ENCODE measurements at regions not wholly inside any gene's neighbourhood (a gene's known extent, or its start where the extent isn't known, plus 50 kb on each side); places are given as distances from the start of the nearest gene placed in this dataset.

- no peak for DNase-seq
Measured at GRCh38 chr22:34055525-34056200, 135.4 kb upstream of the LARGE1 start.

GRCh38 chr22:34057726-34058125 is 137.4 kb upstream of the LARGE1 start:
- DNase-seq, result no peak

- DNase-seq, result no peak
Measured at GRCh38 chr22:34064696-34065095, 144.4 kb upstream of the LARGE1 start.

GRCh38 chr22:34067031-34067430 is 146.8 kb upstream of the LARGE1 start:
- DNase-seq, result no peak

DNA sequence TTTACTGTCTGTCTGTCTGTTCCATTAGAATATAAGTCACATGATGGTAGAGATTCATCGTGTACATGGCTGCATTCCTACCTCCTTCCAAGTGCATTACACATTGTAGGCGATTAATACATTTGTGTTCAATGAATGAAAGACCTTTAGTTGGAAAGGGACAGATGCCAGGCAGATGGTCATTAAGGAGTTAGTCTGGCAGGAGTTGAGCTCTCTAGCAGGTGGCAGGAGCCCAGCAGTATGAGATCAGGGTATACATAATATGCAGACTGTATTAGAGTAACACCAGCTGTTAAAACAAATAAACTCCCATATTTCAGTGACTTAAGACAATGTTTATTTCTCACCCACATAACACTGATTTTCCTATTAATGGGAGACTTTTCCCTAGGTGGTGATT is 147.7 kb upstream of the LARGE1 start:
- DNase-seq, result no peak

GRCh38 chr22:34070051-34070450 is 149.8 kb upstream of the LARGE1 start:
- no peak for DNase-seq

DNA sequence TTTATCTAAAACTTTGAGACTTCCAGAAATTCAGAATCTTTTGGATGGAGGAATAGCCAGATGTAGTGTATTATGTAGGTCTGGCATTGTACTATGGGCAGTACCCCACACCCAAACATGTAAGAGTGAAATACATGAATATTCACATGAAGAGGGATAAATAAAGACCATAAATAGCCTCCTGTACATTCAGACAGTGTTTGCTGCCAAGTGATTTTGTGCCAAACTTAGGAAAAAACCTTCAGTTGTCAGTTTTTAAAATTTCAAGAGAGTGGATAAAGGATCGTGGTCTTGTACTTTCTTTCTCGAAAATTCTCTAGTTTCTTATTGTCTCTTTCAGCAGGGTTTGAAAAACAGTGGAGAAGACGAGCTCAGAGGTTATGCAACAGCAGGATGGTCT is 150.3 kb upstream of the LARGE1 start:
- no peak for DNase-seq

DNA sequence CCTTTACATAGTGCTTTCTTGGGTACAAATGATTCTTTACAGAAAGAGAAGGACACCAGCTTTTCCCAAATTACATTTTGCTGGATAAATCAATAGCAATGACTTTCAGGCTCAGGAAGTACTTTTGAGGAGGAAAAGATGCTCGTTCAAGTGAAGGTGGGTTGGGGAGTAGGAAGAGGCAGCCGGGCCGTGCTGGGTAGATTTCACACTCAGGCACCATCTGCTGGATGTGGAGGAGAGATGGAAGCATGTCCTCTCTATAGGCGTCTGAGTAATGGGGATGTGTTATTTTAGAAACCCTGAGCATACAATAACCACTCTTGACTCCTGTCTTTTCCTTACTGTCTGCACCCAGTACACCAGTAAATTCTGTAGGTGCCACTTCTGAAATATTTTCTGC is 152.3 kb upstream of the LARGE1 start:
- no peak for DNase-seq

GRCh38 chr22:34080433-34080832 is 160.2 kb upstream of the LARGE1 start:
- no peak for DNase-seq

GRCh38 chr22:34096770-34097169 is 176.5 kb upstream of the LARGE1 start:
- no peak for DNase-seq

DNA sequence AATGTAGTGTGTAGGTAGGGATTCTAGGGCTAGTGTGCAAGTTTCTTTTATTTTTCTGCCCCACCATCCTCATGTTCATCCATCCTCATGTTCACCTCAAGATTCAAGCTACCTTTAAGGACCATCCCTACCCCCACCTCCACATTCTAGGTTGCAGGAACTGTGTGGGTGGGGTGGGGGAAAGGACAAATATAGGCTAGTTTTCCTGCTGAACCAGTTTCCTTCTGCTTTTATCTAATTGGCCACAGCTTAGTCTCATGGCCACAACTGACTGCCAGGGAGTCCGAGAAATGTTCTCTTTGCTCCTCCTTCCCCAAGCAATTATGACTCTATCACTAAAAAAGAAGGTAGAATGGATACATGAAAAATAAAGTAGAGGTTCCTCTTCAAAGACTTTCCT is 179.0 kb upstream of the LARGE1 start:
- DNase-seq, result no peak

DNA sequence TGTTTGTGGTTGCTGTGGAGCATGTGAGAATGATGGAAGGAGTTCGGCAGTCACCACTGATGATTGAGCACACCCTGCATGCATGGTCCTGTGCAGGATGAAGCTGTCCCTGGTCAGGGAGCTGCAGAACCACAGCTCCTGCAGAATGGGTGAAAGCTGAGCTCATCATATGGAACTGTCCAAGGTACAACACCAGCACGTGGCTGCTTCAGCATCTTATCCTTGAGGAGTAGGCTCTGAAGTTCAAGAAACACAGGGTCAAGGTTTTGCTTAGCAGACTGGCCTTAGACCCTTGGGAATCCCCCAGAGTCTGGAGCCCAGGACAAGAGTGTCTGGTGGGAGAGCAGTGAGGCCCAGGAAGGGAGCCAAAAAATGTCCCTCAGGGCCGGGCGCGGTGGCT is 182.4 kb upstream of the LARGE1 start:
- no peak for DNase-seq

DNA sequence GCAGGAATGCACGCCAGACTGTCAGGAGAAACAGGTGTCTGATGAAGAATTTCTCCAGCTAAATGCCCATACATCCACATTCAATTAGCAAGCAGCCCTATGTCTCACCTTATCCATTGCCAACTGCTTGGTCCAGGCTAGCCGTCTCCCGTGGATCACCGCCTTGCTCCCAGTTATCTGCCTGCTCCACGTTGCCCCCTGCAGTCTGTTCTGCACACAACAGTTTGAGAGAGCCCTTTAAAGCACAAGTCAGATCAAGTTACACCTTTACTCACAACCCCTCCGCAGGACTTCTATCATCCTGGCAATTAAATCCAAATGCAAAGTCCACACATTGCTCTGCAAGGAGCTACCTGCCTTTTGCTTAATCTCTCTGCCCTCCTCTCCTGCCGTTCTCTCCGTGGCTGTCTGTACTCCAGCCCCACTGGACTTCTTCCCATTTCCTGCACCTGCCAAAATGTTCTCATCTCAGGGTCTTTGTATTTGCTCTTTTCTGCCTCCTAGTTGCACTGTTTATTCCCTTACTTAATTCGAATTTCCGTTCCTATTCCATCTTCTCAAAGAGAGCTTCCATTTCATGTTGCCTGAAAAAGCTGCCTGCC is 185.3 kb upstream of the LARGE1 start:
- DNase-seq, result no peak

DNA sequence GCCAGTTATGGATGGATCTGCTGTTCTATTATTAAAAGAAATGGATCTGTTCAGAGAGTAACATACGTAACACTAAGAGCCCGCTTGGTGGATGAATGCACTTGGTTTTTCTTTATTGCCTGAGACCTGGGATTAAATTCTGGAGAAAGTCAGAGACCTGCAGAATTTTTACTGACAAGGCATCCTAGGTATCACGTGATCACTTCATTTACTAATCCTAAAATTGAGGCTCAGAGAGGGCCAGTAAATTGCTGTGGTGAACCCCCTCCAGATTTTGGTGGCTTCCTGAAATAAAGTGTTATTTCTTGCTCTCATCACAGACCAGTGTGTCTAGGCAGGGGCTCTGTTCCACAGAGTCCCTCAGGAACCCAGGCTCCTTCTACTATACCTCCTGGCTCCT is 187.9 kb upstream of the LARGE1 start:
- DNase-seq, result no peak

GRCh38 chr22:34111210-34111824 is 191.0 kb upstream of the LARGE1 start:
- DNase-seq, result peak in 1 of 6 experiments; percentile 3

- DNase-seq, result no peak
Measured at GRCh38 chr22:34113381-34113780, 193.1 kb upstream of the LARGE1 start.

DNA sequence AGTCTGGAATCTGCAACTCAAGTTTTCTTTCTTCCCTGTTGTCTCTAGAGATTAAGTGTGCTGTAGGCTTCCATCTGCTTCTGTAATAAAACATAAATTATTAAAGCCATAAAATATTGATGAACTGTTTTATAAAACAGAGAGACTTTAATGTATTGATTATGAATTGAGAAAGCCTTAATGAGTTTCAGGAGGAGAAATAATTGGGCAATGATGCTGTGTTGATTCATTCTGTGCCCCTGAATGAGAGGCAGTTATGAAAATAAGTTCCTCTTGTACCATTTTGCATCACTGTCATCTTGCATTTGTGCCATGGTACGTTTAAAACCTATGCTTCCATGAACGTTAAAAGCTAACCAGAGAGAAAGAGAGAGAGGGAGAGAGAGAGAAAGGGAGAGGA is 194.1 kb upstream of the LARGE1 start:
- DNase-seq, result no peak

DNA sequence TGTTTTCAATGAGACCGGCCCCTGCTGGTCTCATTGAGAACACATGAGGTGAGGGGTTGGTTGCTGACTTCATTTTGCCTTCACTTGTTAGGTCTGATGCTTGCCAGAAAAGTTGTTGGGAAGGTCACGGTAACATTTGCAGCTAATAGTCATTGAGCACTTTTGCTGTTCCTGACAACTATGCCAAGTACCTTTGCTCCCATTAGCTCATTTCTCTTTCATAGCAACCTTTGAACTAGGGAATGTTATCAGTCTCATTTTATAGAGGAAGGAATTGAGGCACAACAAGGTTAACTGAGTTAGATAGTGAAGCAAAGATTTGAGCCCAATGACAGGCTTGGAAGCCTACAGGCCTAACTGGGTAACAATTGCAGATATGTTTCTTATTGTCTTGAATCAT is 195.4 kb upstream of the LARGE1 start:
- no peak for DNase-seq

DNA sequence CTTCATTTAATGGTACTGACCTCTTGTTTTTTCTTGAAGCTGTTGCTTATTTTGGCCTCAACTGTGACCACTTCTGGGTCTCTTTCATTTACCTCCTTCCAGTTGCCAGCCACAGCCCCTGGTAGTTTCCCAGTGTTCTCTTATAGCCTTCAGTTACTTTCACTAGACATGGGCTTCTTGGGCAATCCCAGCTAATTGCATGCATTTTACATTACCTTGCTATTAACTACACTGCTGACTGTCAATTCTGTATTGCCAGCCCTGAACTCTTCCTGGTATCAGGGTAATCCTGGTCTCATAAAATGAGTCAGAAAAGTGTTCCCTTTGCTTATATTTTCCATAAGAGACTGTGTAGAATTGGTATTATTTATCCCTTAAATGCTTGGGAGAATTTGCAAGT is 195.8 kb upstream of the LARGE1 start:
- no peak for DNase-seq

GRCh38 chr22:34122042-34122441 is 201.8 kb upstream of the LARGE1 start:
- no peak for DNase-seq

- DNase-seq, result no peak
Measured at GRCh38 chr22:34129691-34130486, 209.6 kb upstream of the LARGE1 start.

GRCh38 chr22:34135749-34136148 is 215.5 kb upstream of the LARGE1 start:
- no peak for DNase-seq

- no peak for DNase-seq
Measured at GRCh38 chr22:34150023-34150422, 229.7 kb upstream of the LARGE1 start.

GRCh38 chr22:34159491-34159890 is 239.2 kb upstream of the LARGE1 start:
- DNase-seq, result no peak
